Nephron (organoid): ENCODE measurements at regions not wholly inside any gene's neighbourhood (a gene's known extent, or its start where the extent isn't known, plus 50 kb on each side); places are given as distances from the start of the nearest gene placed in this dataset.
A peak's percentile ranks its signal among the peaks of the same experiment; 100 is the strongest.

Experiments used
- H3K27ac Mint-ChIP-seq, 3 experiments: 2 replicates each; pipeline ENCODE4 v1.8.0; 2020; ENCODE audit warnings: mixed read lengths in 3 of 3, mild to moderate bottlenecking in 2 of 3, moderate library complexity in 1 of 3
- H3K27me3 Mint-ChIP-seq: 2 replicates; pipeline ENCODE4 v1.8.0; 2021; ENCODE audit warnings: low read depth, mild to moderate bottlenecking, moderate library complexity, mixed read lengths
- H3K36me3 Mint-ChIP-seq: 2 replicates; pipeline ENCODE4 v1.8.0; 2020; ENCODE audit warnings: low read depth, mixed read lengths
- H3K4me1 Mint-ChIP-seq: 2 replicates; pipeline ENCODE4 v1.8.0; 2020; ENCODE audit warnings: mixed read lengths
- H3K4me3 Mint-ChIP-seq, 3 experiments: 2 replicates each; pipeline ENCODE4 v1.8.0; 2020; ENCODE audit warnings: mild to moderate bottlenecking in 3 of 3, mixed read lengths in 3 of 3, moderate library complexity in 2 of 3
- H3K9me3 Mint-ChIP-seq: 2 replicates; pipeline ENCODE4 v1.8.0; 2020; ENCODE audit warnings: mixed read lengths
- CTCF ChIP-seq, 3 experiments: fragments of 200-600 bp; sonication (generic); IDR thresholded peaks; one replicate each; pipeline ENCODE4 v1.5.0; 2021; ENCODE audit warnings: antibody characterized with exemption in 3 of 3; ENCODE audit not compliant: unreplicated experiment in 3 of 3

- H3K36me3 Mint-ChIP-seq: no peaks in the 10 kb centered on the region
- H3K27me3 Mint-ChIP-seq: no peaks in the 10 kb centered on the region
- no peaks in the 10 kb centered on the region for H3K9me3 Mint-ChIP-seq
- H3K4me1 Mint-ChIP-seq: peaks cover 11% of the 10 kb centered on the region
- no peak overlapping the region for H3K4me3 Mint-ChIP-seq
- H3K27ac Mint-ChIP-seq: peak overlapping the region in 1 of 3 experiments; percentile 1
- TF ChIP-seq CTCF (IDR thresholded peaks at IDR 0.05; ENCODE audit: unreplicated experiment in 3 of 3): no peak
Measured at GRCh38 chr5:103451261-103451660, 111.3 kb downstream of the NUDT12 start.

- Mint-ChIP-seq H3K9me3 (no peaks in the 10 kb centered on the region), H3K27ac (peak overlapping the region in 2 of 3 experiments; percentile 1 to 10), H3K4me3 (no peak overlapping the region), H3K4me1 (peaks cover 11% of the 10 kb centered on the region), H3K36me3 (no peaks in the 10 kb centered on the region), H3K27me3 (no peaks in the 10 kb centered on the region)
- no peak for TF ChIP-seq CTCF (IDR thresholded peaks at IDR 0.05; ENCODE audit: unreplicated experiment in 3 of 3)
Measured at GRCh38 chr5:103450333-103451061, 112.1 kb downstream of the NUDT12 start.

GRCh38 chr5:103446813-103447212 lies 115.8 kb downstream of the NUDT12 start:
- Mint-ChIP-seq H3K27me3 (peaks cover 3% of the 10 kb centered on the region), H3K4me3 (no peak overlapping the region), H3K27ac (no peak overlapping the region), H3K36me3 (no peaks in the 10 kb centered on the region), H3K4me1 (peaks cover 11% of the 10 kb centered on the region), H3K9me3 (no peaks in the 10 kb centered on the region)
- TF ChIP-seq CTCF (IDR thresholded peaks at IDR 0.05; ENCODE audit: unreplicated experiment in 3 of 3): no peak

GRCh38 chr5:103445426-103446035 lies 117.1 kb downstream of the NUDT12 start:
- TF ChIP-seq CTCF (IDR thresholded peaks at IDR 0.05; ENCODE audit: unreplicated experiment in 3 of 3): no peak
- H3K27me3 Mint-ChIP-seq: peaks cover 3% of the 10 kb centered on the region
- peaks cover 1% of the 10 kb centered on the region for H3K4me1 Mint-ChIP-seq
- no peak overlapping the region for H3K4me3 Mint-ChIP-seq
- H3K36me3 Mint-ChIP-seq: no peaks in the 10 kb centered on the region
- no peaks in the 10 kb centered on the region for H3K9me3 Mint-ChIP-seq
- H3K27ac Mint-ChIP-seq: no peak overlapping the region

- H3K4me3 Mint-ChIP-seq: no peak overlapping the region
- no peak overlapping the region for H3K27ac Mint-ChIP-seq
- no peaks in the 10 kb centered on the region for H3K4me1 Mint-ChIP-seq
- H3K36me3 Mint-ChIP-seq: no peaks in the 10 kb centered on the region
- TF ChIP-seq CTCF (IDR thresholded peaks at IDR 0.05; ENCODE audit: unreplicated experiment in 3 of 3): no peak
- peaks cover 10% of the 10 kb centered on the region for H3K9me3 Mint-ChIP-seq
- peaks cover 3% of the 10 kb centered on the region for H3K27me3 Mint-ChIP-seq
Measured at GRCh38 chr5:103444333-103445038, 118.1 kb downstream of the NUDT12 start.
